HG03378 (cell line): ENCODE measurements at regions not wholly inside any gene's neighbourhood (a gene's known extent, or its start where the extent isn't known, plus 50 kb on each side); places are given as distances from the start of the nearest gene placed in this dataset.
"Not testable (repeated sequence)": the region's sequence is repeated elsewhere in the genome, so short reads cannot be mapped to it uniquely, and the experiment has no call there.

Experiments
- ATAC-seq: cut with Tn5 transposase; IDR thresholded peaks from one replicate; pipeline ENCODE4 v1.9.1; 2021; ENCODE audit warnings: mild to moderate bottlenecking, moderate library complexity; ENCODE audit not compliant: unreplicated experiment

DNA sequence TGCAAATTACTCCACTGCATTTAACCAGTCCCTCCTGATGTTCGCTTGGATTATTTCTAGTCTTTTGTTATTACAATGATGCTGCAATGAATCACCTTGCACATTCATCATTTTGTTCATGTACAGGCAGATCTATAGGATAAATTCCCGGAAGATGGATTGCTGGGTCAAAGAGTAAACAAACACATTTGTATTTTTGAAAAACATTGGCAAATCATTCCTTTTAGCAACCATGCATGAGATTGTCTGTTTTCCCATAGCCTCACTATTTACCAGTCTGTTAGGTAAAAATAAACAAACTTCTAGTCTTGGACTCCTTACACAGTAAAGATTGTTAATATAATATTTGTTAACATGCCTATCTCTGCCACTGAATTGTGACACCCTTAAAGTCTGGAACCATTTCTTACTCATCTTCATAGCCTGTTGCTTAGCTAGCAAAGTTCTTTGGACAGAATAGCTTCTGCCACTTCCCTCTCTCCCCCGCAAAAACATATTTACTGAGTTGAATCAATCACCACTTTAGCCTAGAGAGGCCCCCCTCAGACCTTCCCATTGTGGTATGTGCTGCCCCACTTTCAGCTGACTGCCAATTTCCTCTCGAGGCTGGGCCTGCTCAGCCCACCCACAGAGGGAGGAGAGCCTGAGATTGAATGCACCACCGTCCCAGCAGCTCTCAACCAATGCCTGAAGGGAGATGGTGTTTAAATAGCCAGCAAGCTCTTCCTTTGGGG is 108.4 kb upstream of the ATXN3L start:
- ATAC-seq, result no peak

DNA sequence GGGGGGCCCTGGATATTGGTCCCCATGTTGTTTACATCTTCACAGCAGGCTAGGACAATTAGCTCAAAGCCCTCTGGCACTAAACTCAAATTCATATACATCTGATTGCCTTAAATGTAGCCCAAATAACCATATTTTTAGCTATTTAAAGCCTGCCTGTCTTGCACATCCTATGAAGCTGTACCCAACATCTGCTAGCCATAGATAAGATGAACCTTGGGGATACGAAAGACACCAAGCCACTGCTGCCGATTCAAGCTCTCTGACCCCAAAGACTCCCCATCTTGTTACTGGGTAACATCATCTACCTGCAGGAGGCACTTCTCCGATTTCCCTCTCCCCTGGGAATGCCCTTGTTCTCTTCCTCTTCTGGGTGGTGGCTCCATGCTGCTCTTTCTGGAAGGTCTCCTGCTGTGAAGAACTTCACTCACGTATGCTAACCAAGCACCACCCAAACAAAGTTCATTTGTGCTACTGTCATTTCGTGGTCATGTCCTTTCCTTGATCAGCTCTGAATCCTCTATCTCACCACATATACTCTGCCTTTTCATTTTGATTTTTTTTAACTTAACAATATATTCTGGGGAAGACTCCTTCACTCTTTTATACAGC is 107.7 kb upstream of the ATXN3L start:
- no peak for ATAC-seq

DNA sequence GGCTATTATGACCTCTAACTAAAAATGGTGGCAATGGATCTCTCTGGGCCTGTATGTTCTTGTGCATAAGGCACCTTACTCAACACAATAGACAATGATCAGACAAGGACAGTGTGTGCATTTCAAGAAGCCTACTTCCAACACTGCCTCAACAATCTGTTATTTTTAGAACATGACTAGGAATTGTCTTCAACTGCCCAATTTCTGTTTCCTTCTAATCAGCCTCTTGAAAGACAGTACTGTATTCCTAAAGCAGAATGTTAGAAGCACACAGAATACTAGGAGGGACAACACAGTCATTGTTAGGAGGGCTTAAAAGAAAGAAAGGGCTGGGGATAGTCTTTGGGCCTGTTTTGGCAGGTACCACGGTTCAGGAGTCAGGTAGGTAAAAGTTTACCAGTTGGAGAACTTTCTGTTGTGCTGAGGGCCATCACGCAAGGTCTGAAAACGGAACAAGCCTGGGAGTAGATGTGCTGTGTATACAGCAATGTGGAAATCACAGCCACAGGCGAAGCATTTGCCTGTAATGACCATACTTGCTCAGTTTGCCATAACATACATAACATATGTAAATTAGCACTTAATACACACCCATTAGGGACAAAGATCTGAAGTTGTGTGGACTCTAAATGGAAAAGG is 100.8 kb upstream of the ATXN3L start:
- ATAC-seq, result no peak

DNA sequence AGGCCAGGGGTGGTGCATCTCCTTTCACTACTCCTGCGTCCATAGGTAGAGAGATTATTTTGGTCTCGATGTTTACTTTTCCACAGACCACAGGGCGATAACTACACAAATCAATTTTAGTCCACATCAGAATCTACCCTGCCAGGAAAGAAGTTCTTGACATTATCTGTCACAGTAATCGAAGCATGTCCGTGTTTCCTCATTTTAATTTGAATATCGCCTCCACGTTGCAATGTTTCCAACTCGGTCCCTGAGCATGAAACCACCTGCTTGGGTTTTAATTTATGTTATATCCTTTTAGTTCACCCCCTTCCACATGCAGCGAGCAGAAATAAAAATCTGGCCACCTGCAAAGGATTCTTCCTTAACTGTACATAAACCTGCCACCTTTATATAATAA is 100.1 kb upstream of the ATXN3L start:
- no peak for ATAC-seq

DNA sequence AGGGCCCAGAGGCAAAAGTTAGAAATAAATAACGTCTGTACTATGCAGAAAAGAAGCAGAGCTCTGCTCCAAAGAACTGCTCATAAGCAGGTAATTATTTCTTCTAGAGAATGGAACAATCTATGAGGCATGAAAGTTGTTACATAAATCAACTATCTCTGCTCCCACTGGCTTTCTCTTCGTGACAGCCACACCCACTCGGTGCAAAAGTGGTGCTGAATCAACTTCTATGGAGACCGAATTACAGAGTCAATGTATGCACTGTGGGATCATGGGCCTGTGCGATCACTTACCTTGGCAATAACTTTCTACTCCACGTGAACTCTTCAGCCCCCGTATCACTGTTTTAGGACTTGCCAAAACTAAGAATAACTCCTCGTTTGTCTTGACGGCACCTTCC is 99.4 kb upstream of the ATXN3L start:
- no peak for ATAC-seq

DNA sequence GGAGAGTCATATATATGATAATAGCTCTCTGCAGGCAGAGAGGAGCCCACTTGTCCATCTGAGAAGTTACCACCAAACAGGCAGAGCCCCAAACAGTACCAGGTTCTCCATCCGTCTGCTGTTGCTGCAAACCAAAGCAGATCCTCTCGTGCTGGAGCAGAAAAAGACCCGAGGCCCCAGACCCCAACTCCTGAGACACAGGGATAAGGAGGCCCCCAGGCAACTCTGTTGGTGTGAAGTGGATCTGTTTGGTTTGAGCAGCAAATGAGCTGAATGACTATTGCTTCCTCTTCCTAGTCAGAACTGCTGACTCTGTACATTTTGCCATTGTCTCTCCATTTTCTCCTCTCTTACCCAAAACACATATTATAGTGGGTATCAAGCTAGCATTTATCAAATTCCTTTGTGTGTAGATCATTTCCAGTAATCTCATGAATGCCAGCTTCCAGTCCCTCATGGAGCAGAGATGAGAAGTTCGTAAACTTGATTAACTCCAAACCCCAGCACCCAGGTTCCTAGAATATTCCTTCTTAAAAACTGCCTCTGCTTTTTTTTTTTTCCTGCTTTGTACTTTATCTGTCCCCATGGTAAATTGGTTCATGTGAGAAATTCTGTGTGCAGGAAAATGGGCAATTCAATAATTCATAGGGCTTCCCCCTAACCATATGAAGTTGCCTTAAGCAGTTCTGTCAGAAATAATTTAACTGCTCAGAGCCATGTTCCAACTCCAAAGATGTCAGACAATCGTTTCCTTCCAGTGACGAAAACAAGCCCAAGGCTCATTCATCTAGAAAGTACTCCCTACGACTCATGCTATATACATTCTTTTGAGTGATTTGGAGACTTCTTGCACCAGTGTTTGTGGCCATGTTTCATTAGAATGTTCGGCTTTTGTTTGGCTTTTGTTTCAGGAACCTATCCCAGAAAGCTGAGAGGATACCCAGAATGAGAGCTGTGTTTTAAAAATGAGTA is 98.6 kb upstream of the ATXN3L start:
- no peak for ATAC-seq

DNA sequence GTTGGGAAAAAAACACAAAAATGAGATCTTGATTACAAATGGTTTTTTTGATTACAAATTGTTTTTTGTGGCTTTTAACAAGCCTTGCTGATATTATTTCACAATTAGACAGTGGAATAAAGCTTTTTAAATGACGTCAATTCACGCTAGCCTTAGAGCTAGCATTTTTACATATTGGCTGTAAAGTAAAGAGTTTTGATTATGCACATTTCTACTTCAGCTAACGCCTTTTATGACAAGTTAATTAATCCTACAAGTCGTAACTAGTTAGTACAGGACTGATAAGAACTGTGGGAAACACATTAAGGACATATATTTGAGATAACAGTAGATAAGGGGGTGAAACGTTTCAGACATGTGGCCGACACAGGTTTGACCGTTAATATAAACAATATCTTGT is 95.7 kb upstream of the ATXN3L start:
- no peak for ATAC-seq

DNA sequence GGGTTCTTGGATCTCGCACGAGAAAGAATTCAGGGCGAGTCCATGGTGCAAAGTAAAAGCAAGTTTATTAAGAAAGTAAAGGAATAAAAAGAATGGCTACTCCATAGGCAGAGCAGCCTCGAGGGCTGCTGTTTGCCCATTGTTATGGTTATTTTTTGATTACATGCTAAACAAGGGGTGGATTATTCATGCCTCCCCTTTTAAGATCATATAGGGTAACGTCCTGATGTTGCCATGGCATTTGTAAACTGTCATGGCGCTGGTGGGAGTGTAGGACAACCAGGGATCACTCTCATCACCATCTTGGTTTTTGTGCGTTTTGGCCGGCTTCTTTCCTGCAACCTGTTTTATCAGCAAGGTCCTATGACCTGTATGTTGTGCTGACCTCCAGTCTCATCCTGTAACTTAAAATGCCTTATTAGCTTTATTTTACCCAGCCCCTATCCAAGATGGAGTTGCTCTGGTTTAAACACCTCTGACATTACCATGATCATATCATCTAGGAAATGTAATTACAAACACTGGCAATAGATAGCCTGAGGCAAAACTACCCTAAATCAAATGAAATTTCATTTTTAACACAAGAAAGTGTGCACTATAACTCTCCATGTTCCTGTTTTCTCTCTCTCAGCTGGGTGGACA is 94.3 kb upstream of the ATXN3L start:
- no peak for ATAC-seq

DNA sequence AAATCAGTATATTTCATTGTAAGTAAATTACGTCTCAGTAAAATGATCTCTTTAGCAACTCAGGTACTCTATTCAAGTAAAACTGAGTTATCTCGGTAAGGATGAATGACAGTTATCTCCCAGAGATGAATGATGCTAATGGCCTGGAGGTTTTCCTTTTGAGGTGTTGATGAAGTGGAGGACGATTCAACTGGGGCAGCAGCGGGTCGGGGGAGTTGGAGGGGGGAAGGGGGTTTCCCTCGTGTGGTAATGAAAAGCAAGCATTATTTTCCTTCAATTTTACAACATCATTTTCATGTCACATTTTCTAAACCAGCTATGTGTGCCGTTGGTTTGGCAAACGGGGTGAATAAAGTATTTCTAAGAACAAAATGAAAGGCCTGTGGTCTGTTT is 92.4 kb upstream of the ATXN3L start:
- ATAC-seq, result no peak

DNA sequence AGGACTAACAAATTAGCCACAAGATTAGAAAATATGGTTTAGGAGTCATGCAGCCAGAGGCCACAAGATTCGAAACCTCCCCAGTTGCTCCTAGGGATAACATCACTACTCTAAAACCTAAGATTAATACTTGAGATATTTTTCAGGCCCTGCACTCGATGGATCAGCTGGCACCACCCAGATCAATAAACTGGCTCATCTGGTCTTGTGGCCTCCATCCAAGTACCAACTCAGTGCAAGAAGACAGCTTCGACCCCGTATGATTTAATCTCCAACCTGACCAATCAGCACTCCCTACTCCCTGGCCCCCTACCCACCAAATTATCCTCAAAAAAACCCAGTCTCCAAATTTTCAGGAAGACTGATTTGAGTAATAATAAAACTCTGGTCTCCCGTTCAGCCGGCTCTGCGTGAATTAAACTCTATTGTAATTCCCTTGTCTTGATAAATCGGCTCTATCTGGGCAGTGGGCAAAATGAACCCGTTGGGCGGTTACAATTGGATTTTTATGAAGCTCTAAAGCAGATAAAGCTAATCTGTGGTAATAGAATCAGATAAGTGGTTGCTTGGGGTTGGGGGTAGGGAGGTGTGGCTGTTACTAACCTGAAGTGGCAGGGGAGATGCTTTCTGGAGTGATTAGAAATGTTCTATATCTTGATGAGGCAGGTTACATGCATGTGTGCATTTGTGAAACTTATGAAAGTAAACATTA is 91.8 kb upstream of the ATXN3L start:
- ATAC-seq, result no peak

DNA sequence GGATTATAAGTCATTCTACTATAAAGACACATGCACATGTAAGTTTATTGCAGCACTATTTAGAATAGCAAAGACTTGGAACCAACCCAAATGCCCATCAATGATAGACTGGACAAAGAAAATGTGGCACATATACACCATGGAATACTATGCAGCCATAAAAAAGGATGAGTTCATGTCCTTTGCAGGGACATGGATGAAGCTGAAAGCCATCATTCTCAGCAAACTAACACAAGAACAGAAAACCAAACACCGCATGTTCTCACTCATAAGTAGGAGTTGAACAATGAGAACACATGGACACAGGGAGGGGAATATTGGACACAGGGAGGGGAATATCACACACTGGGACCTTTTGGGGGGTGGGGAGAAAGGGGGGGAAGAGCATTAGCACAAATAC is 88.7 kb upstream of the ATXN3L start:
- ATAC-seq, result not testable (repeated sequence)

DNA sequence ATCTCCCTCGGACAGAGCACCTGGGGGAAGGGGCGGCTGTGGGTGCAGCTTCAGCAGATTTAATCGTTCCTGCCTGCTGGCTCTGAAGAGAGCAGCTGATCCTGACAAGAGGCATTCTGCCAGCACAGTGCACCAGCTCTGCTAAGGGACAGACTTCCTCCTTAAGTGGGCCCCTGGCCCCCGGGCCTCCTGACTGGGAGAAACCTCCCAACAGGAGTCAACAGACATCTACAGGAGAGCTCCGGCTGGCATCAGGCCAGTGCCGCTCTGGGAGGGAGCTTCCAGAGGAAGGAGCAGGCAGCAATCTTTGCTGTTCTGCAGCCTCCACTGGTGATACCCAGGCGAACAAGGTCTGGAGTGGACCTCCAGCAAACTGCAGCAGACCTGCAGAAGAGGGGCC is 84.9 kb upstream of the ATXN3L start:
- not testable (repeated sequence) for ATAC-seq

DNA sequence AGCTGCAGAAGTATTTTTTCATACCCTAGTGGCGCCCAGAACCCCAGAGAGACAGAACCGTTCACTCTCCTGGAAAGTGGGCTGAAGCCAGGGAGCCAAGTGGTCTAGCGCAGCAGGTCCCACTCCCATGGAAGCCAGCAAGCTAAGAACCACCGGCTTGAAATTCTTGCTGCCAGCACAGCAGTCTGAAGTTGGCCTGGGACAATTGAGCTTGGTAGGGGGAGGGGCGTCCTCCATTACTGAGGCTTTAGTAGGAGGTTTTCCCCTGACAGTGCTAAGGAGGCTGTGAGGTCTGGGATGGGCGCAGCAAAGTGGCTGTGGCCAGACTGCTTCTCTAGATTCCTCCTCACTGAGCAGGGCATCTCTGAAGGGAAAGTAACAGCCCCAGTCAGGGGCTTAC is 84.5 kb upstream of the ATXN3L start:
- no peak for ATAC-seq

DNA sequence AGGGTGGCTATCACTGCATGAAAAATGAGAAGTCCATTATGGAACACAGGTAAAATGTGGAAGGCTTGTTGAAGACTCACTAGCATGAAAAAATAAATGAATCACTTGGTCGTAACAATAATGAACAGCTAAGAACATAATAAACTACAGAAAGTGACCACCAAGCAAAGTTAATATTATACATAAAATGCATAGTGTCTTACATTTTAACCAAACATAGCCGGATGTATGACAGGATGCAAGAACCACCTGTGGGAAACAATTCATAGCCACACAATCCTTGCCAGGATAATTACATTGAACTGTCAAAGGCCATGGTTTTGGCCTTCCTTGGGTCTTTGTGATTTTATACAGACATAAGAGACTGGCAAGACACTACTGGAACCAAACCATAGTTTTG is 81.9 kb upstream of the ATXN3L start:
- ATAC-seq, result no peak

DNA sequence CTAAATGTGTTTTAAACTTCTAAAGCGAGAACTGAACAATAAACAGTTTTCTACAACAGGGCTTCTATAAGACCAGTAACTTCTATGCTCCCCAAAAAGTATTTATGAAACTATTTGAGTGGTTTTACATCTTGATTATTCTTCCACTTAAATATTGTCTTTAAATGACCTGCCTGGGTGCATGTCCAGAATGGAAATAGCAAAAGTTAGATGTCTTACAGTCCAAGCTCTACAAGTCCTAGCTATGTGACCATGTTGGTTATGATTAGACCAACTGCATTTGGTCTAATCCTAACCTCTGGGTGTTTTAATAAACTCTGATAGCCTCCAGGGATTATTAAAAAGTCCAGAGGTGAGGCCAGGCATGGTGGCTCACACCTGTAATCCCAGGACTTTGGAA is 79.0 kb upstream of the ATXN3L start:
- no peak for ATAC-seq

DNA sequence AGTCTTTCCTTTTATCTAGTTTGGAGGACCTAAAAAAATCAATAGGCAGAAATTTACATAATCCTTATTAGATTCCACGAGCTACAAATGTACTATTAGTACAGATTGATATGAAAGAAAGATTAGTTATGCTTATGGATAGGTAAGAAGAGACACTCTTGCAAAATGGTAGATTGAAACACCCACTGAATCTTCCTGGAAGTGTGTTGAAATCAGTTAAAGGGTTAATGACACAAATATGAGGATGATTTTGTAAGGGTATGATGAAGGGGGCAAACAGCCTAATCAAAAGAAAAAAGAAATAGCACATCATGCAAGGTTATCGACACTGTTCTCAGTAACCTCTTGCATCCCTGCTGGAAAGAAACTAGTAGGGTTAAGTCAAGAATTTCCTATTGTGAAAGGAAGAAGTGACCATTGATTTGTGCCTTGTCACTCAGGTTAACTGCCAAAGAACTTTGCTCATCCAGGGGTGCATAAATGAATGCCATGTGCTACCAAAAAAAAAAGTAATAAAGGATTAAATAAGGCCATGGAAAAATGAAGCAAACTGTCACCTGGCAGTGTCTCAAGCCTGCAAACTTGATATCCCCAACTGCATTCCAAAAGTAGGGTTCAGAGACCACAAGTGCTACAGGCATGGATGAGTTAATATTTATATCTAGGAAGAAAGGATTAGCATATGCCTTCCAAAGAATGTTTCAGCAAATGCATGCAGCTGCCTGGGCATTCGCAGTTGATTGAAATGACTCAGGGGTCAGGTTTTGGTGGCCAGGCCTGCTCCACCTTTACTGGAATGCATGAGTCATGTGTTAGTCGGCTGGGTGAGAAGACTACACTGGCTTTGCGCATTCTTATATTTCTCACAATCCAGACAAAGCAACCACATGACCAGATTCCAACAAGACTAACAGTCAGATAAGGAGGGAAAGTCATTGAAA is 78.3 kb upstream of the ATXN3L start:
- ATAC-seq, result no peak

DNA sequence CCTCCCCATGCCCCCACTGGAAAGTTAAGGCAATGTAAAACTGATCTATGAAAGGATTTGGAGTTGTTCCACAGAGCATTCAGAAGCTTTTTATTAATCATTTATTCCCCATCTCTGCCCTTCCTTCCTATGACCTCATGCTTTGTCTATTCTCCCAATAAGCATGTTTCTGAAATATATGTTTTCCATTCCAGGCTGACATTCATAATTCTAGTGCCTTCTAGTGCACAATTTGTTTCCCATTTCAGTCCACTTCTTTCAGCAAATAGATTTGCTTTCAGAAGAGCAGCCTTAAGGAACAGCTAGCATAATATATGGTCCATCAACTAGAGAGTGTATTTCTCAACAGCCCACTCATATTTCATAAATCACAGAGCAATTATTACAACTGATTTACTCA is 77.1 kb upstream of the ATXN3L start:
- no peak for ATAC-seq

DNA sequence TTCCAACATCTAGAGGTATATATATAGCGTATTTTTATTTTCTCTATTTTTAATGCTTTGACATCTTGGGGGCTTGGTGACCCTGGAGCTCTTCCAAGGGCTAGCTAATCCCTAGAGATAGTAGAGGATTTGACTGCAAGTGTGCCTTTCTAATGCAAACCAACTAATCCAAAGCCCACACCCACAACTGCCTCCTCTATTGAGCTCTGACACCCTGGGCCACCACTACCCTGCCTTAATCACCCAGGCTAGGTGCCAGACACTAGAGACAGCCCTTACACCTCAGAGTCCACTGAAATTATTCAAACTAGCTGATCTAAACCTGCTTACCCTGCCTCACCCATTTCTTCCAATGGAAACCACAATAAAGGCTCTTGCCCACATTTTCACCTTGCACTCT is 69.6 kb upstream of the ATXN3L start:
- ATAC-seq, result no peak
